ENCODE measurements at regions not wholly inside any gene's neighbourhood (a gene's known extent, or its start where the extent isn't known, plus 50 kb on each side); places are given as distances from the start of the nearest gene placed in this dataset.
"Not testable (repeated sequence)": the region's sequence is repeated elsewhere in the genome, so short reads cannot be mapped to it uniquely, and the experiment has no call there.

- Histone ChIP-seq H3K9ac (ENCODE audit: low read length) (no peak overlapping the region), H3K36me3 (ENCODE audit: control insufficient read depth, low read depth, low read length) (no peaks in the 10 kb centered on the region), H3K9me3 (ENCODE audit: control insufficient read depth, low read depth, low read length) (no peaks in the 10 kb centered on the region), H3K4me3 (ENCODE audit: low read length) (no peak overlapping the region), H3K4me1 (ENCODE audit: control insufficient read depth, low read depth, low read length) (no peaks in the 10 kb centered on the region), H3K27ac (ENCODE audit: low read length) (no peak overlapping the region), H3K27me3 (ENCODE audit: control insufficient read depth, insufficient read depth, low read length) (no peaks in the 10 kb centered on the region)
Observed at GRCh38 chr7:68394131-68394530, 1204.1 kb upstream of the AUTS2 start.

- no peaks in the 10 kb centered on the region for H3K9me3 ChIP-seq (ENCODE audit: control insufficient read depth, low read depth, low read length)
- H3K9ac ChIP-seq (ENCODE audit: low read length), result no peak overlapping the region
- H3K4me3 ChIP-seq (ENCODE audit: low read length), result no peak overlapping the region
- no peak overlapping the region for H3K27ac ChIP-seq (ENCODE audit: low read length)
- no peaks in the 10 kb centered on the region for H3K4me1 ChIP-seq (ENCODE audit: control insufficient read depth, low read depth, low read length)
- no peaks in the 10 kb centered on the region for H3K27me3 ChIP-seq (ENCODE audit: control insufficient read depth, insufficient read depth, low read length)
- no peaks in the 10 kb centered on the region for H3K36me3 ChIP-seq (ENCODE audit: control insufficient read depth, low read depth, low read length)
Observed at GRCh38 chr7:68399991-68400590, 1198.2 kb upstream of the AUTS2 start.

GRCh38 chr7:68400783-68401182 is 1197.5 kb upstream of the AUTS2 start:
- no peaks in the 10 kb centered on the region for H3K36me3 ChIP-seq (ENCODE audit: control insufficient read depth, low read depth, low read length)
- no peaks in the 10 kb centered on the region for H3K4me1 ChIP-seq (ENCODE audit: control insufficient read depth, low read depth, low read length)
- H3K27ac ChIP-seq (ENCODE audit: low read length), result no peak overlapping the region
- H3K9ac ChIP-seq (ENCODE audit: low read length), result no peak overlapping the region
- no peak overlapping the region for H3K4me3 ChIP-seq (ENCODE audit: low read length)
- H3K27me3 ChIP-seq (ENCODE audit: control insufficient read depth, insufficient read depth, low read length), result no peaks in the 10 kb centered on the region
- no peaks in the 10 kb centered on the region for H3K9me3 ChIP-seq (ENCODE audit: control insufficient read depth, low read depth, low read length)

GRCh38 chr7:68401313-68401712 is 1197.0 kb upstream of the AUTS2 start:
- Histone ChIP-seq H3K27me3 (ENCODE audit: control insufficient read depth, insufficient read depth, low read length) (no peaks in the 10 kb centered on the region), H3K27ac (ENCODE audit: low read length) (no peak overlapping the region), H3K4me1 (ENCODE audit: control insufficient read depth, low read depth, low read length) (no peaks in the 10 kb centered on the region), H3K4me3 (ENCODE audit: low read length) (no peak overlapping the region), H3K9ac (ENCODE audit: low read length) (no peak overlapping the region), H3K36me3 (ENCODE audit: control insufficient read depth, low read depth, low read length) (no peaks in the 10 kb centered on the region), H3K9me3 (ENCODE audit: control insufficient read depth, low read depth, low read length) (no peaks in the 10 kb centered on the region)

GRCh38 chr7:68406480-68406879 is 1191.8 kb upstream of the AUTS2 start:
- H3K9me3 ChIP-seq (ENCODE audit: control insufficient read depth, low read depth, low read length), result no peaks in the 10 kb centered on the region
- no peak overlapping the region for H3K4me3 ChIP-seq (ENCODE audit: low read length)
- H3K27ac ChIP-seq (ENCODE audit: low read length), result no peak overlapping the region
- H3K36me3 ChIP-seq (ENCODE audit: control insufficient read depth, low read depth, low read length), result no peaks in the 10 kb centered on the region
- peaks cover 22% of the 10 kb centered on the region for H3K4me1 ChIP-seq (ENCODE audit: control insufficient read depth, low read depth, low read length)
- H3K27me3 ChIP-seq (ENCODE audit: control insufficient read depth, insufficient read depth, low read length), result no peaks in the 10 kb centered on the region
- H3K9ac ChIP-seq (ENCODE audit: low read length), result no peak overlapping the region

GRCh38 chr7:68407460-68407859 is 1190.8 kb upstream of the AUTS2 start:
- peaks cover 22% of the 10 kb centered on the region for H3K4me1 ChIP-seq (ENCODE audit: control insufficient read depth, low read depth, low read length)
- H3K9me3 ChIP-seq (ENCODE audit: control insufficient read depth, low read depth, low read length), result no peaks in the 10 kb centered on the region
- no peak overlapping the region for H3K9ac ChIP-seq (ENCODE audit: low read length)
- H3K4me3 ChIP-seq (ENCODE audit: low read length), result no peak overlapping the region
- no peaks in the 10 kb centered on the region for H3K36me3 ChIP-seq (ENCODE audit: control insufficient read depth, low read depth, low read length)
- H3K27ac ChIP-seq (ENCODE audit: low read length), result no peak overlapping the region
- H3K27me3 ChIP-seq (ENCODE audit: control insufficient read depth, insufficient read depth, low read length), result no peaks in the 10 kb centered on the region

GRCh38 chr7:68408873-68409272 is 1189.4 kb upstream of the AUTS2 start:
- Histone ChIP-seq H3K36me3 (ENCODE audit: control insufficient read depth, low read depth, low read length) (no peaks in the 10 kb centered on the region), H3K9me3 (ENCODE audit: control insufficient read depth, low read depth, low read length) (no peaks in the 10 kb centered on the region), H3K27me3 (ENCODE audit: control insufficient read depth, insufficient read depth, low read length) (no peaks in the 10 kb centered on the region), H3K4me1 (ENCODE audit: control insufficient read depth, low read depth, low read length) (peaks cover 22% of the 10 kb centered on the region), H3K27ac (ENCODE audit: low read length) (no peak overlapping the region), H3K4me3 (ENCODE audit: low read length) (no peak overlapping the region), H3K9ac (ENCODE audit: low read length) (no peak overlapping the region)

GRCh38 chr7:68409851-68410250 is 1188.4 kb upstream of the AUTS2 start:
- no peaks in the 10 kb centered on the region for H3K9me3 ChIP-seq (ENCODE audit: control insufficient read depth, low read depth, low read length)
- H3K36me3 ChIP-seq (ENCODE audit: control insufficient read depth, low read depth, low read length), result no peaks in the 10 kb centered on the region
- no peak overlapping the region for H3K27ac ChIP-seq (ENCODE audit: low read length)
- H3K27me3 ChIP-seq (ENCODE audit: control insufficient read depth, insufficient read depth, low read length), result no peaks in the 10 kb centered on the region
- no peak overlapping the region for H3K4me3 ChIP-seq (ENCODE audit: low read length)
- no peak overlapping the region for H3K9ac ChIP-seq (ENCODE audit: low read length)
- H3K4me1 ChIP-seq (ENCODE audit: control insufficient read depth, low read depth, low read length), result peaks cover 22% of the 10 kb centered on the region

GRCh38 chr7:68410693-68411092 is 1187.6 kb upstream of the AUTS2 start:
- H3K9me3 ChIP-seq (ENCODE audit: control insufficient read depth, low read depth, low read length); H3K9ac ChIP-seq (ENCODE audit: low read length); H3K27ac ChIP-seq (ENCODE audit: low read length); H3K27me3 ChIP-seq (ENCODE audit: control insufficient read depth, insufficient read depth, low read length); H3K4me3 ChIP-seq (ENCODE audit: low read length); H3K36me3 ChIP-seq (ENCODE audit: control insufficient read depth, low read depth, low read length): not testable (repeated sequence)
- H3K4me1 ChIP-seq (ENCODE audit: control insufficient read depth, low read depth, low read length), result peaks cover 22% of the 10 kb centered on the region

- no peaks in the 10 kb centered on the region for H3K9me3 ChIP-seq (ENCODE audit: control insufficient read depth, low read depth, low read length)
- H3K27ac ChIP-seq (ENCODE audit: low read length), result no peak overlapping the region
- H3K36me3 ChIP-seq (ENCODE audit: control insufficient read depth, low read depth, low read length), result no peaks in the 10 kb centered on the region
- no peak overlapping the region for H3K9ac ChIP-seq (ENCODE audit: low read length)
- H3K4me3 ChIP-seq (ENCODE audit: low read length), result no peak overlapping the region
- H3K4me1 ChIP-seq (ENCODE audit: control insufficient read depth, low read depth, low read length), result peaks cover 18% of the 10 kb centered on the region
- no peaks in the 10 kb centered on the region for H3K27me3 ChIP-seq (ENCODE audit: control insufficient read depth, insufficient read depth, low read length)
Observed at GRCh38 chr7:68411742-68412141, 1186.5 kb upstream of the AUTS2 start.

GRCh38 chr7:68414631-68415425 is 1183.4 kb upstream of the AUTS2 start:
- Histone ChIP-seq H3K9me3 (ENCODE audit: control insufficient read depth, low read depth, low read length) (no peaks in the 10 kb centered on the region), H3K27ac (ENCODE audit: low read length) (no peak overlapping the region), H3K9ac (ENCODE audit: low read length) (no peak overlapping the region), H3K4me3 (ENCODE audit: low read length) (no peak overlapping the region), H3K36me3 (ENCODE audit: control insufficient read depth, low read depth, low read length) (no peaks in the 10 kb centered on the region), H3K27me3 (ENCODE audit: control insufficient read depth, insufficient read depth, low read length) (no peaks in the 10 kb centered on the region), H3K4me1 (ENCODE audit: control insufficient read depth, low read depth, low read length) (peaks cover 6% of the 10 kb centered on the region)

- no peaks in the 10 kb centered on the region for H3K4me1 ChIP-seq (ENCODE audit: control insufficient read depth, low read depth, low read length)
- H3K4me3 ChIP-seq (ENCODE audit: low read length), result no peak overlapping the region
- no peak overlapping the region for H3K9ac ChIP-seq (ENCODE audit: low read length)
- H3K27me3 ChIP-seq (ENCODE audit: control insufficient read depth, insufficient read depth, low read length), result no peaks in the 10 kb centered on the region
- H3K9me3 ChIP-seq (ENCODE audit: control insufficient read depth, low read depth, low read length), result no peaks in the 10 kb centered on the region
- no peak overlapping the region for H3K27ac ChIP-seq (ENCODE audit: low read length)
- H3K36me3 ChIP-seq (ENCODE audit: control insufficient read depth, low read depth, low read length), result no peaks in the 10 kb centered on the region
Observed at GRCh38 chr7:68417002-68417401, 1181.3 kb upstream of the AUTS2 start.
